ENCODE measurements at regions not wholly inside any gene's neighbourhood (a gene's known extent, or its start where the extent isn't known, plus 50 kb on each side); places are given as distances from the start of the nearest gene placed in this dataset.
"Not testable (repeated sequence)": the region's sequence is repeated elsewhere in the genome, so short reads cannot be mapped to it uniquely, and the experiment has no call there.

GRCh38 chr17:21781666-21782024 is 89.3 kb downstream of the KCNJ18 start:
- H3K36me3 Mint-ChIP-seq (ENCODE audit: low read depth); POLR2A ChIA-PET; ATAC-seq; H3K9me3 Mint-ChIP-seq; intact Hi-C loops (cut with micrococcal nuclease); H3K27me3 Mint-ChIP-seq; H3K4me1 Mint-ChIP-seq (ENCODE audit: low read depth); CTCF ChIA-PET; DNase-seq; H3K4me3 Mint-ChIP-seq; H3K27ac Mint-ChIP-seq: not testable (repeated sequence)

- H3K27ac Mint-ChIP-seq; intact Hi-C loops (cut with micrococcal nuclease); H3K27me3 Mint-ChIP-seq; H3K4me1 Mint-ChIP-seq (ENCODE audit: low read depth); DNase-seq; POLR2A ChIA-PET; CTCF ChIA-PET; H3K4me3 Mint-ChIP-seq; H3K36me3 Mint-ChIP-seq (ENCODE audit: low read depth); ATAC-seq; H3K9me3 Mint-ChIP-seq: not testable (repeated sequence)
Observed at GRCh38 chr17:21782107-21782506, 89.8 kb downstream of the KCNJ18 start.

- H3K27me3 Mint-ChIP-seq; CTCF ChIA-PET; H3K9me3 Mint-ChIP-seq; POLR2A ChIA-PET; H3K4me1 Mint-ChIP-seq (ENCODE audit: low read depth); ATAC-seq; DNase-seq; H3K36me3 Mint-ChIP-seq (ENCODE audit: low read depth); H3K27ac Mint-ChIP-seq; H3K4me3 Mint-ChIP-seq; intact Hi-C loops (cut with micrococcal nuclease): not testable (repeated sequence)
Observed at GRCh38 chr17:21782604-21783003, 90.3 kb downstream of the KCNJ18 start.

GRCh38 chr17:21783017-21783416 is 90.7 kb downstream of the KCNJ18 start:
- intact Hi-C loops (cut with micrococcal nuclease); POLR2A ChIA-PET; H3K27me3 Mint-ChIP-seq; H3K36me3 Mint-ChIP-seq (ENCODE audit: low read depth); H3K4me1 Mint-ChIP-seq (ENCODE audit: low read depth); H3K9me3 Mint-ChIP-seq; H3K4me3 Mint-ChIP-seq; ATAC-seq; H3K27ac Mint-ChIP-seq; DNase-seq; CTCF ChIA-PET: not testable (repeated sequence)

DNA sequence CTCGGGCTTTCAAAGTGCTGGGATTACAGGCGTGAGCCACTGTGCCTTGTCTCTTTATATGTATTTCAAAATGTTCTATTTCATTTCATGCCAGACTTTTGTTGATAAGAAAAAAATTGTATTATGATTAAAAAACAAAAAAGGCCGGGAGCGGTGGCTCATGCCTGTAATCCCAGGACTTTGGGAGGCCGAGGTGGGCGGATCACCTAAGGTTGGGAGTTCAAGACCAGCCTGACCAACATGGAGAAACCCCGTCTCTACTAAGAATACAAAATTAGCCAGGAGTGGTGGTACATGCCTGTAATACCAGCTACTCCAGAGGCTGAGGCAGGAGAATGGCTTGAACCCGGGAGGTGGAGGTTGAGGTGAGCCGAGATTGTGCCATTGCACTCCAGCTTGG is 121.9 kb downstream of the KCNJ18 start:
- H3K27ac Mint-ChIP-seq; H3K36me3 Mint-ChIP-seq (ENCODE audit: low read depth); DNase-seq; intact Hi-C loops (cut with micrococcal nuclease); H3K27me3 Mint-ChIP-seq; POLR2A ChIA-PET; H3K9me3 Mint-ChIP-seq; CTCF ChIA-PET; ATAC-seq; H3K4me3 Mint-ChIP-seq; H3K4me1 Mint-ChIP-seq (ENCODE audit: low read depth): not testable (repeated sequence)

GRCh38 chr17:21814776-21815175 is 122.5 kb downstream of the KCNJ18 start:
- no peak for ATAC-seq
- H3K36me3 Mint-ChIP-seq (ENCODE audit: low read depth), result no peaks in the 10 kb centered on the region

GRCh38 chr17:21815352-21816063 is 123.2 kb downstream of the KCNJ18 start:
- TF ChIP-seq, protein P1, sequence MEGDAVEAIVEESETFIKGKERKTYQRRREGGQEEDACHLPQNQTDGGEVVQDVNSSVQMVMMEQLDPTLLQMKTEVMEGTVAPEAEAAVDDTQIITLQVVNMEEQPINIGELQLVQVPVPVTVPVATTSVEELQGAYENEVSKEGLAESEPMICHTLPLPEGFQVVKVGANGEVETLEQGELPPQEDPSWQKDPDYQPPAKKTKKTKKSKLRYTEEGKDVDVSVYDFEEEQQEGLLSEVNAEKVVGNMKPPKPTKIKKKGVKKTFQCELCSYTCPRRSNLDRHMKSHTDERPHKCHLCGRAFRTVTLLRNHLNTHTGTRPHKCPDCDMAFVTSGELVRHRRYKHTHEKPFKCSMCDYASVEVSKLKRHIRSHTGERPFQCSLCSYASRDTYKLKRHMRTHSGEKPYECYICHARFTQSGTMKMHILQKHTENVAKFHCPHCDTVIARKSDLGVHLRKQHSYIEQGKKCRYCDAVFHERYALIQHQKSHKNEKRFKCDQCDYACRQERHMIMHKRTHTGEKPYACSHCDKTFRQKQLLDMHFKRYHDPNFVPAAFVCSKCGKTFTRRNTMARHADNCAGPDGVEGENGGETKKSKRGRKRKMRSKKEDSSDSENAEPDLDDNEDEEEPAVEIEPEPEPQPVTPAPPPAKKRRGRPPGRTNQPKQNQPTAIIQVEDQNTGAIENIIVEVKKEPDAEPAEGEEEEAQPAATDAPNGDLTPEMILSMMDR (IDR thresholded peaks at IDR 0.05), result no peak
- H3K9me3 Mint-ChIP-seq, result peaks cover 5% of the 10 kb centered on the region
- ChIA-PET POLR2A (no interaction called here), CTCF (no interaction called here)
- DNase-seq (no peak), ATAC-seq (no peak)
- H3K27me3 Mint-ChIP-seq, result no peaks in the 10 kb centered on the region
- no peak overlapping the region for H3K4me3 Mint-ChIP-seq
- H3K36me3 Mint-ChIP-seq (ENCODE audit: low read depth), result no peaks in the 10 kb centered on the region
- no peaks in the 10 kb centered on the region for H3K4me1 Mint-ChIP-seq (ENCODE audit: low read depth)
- no peak overlapping the region for H3K27ac Mint-ChIP-seq
- intact Hi-C loops (cut with micrococcal nuclease), result no loop called here

More at GRCh38 chr17:21814776-21815175, 122.5 kb downstream of the KCNJ18 start:
- peaks cover 5% of the 10 kb centered on the region for H3K9me3 Mint-ChIP-seq
- ChIA-PET CTCF (no interaction called here), POLR2A (no interaction called here)
- no peaks in the 10 kb centered on the region for H3K4me1 Mint-ChIP-seq (ENCODE audit: low read depth)
- intact Hi-C loops (cut with micrococcal nuclease), result no loop called here
- no peak overlapping the region for H3K4me3 Mint-ChIP-seq
- no peaks in the 10 kb centered on the region for H3K27me3 Mint-ChIP-seq
- TF ChIP-seq, protein P1 (IDR thresholded peaks at IDR 0.05), result no peak
- no peak overlapping the region for H3K27ac Mint-ChIP-seq
- DNase-seq, result no peak
